GM21390 (cell line): ENCODE measurements at regions not wholly inside any gene's neighbourhood (a gene's known extent, or its start where the extent isn't known, plus 50 kb on each side); places are given as distances from the start of the nearest gene placed in this dataset.

Source experiments
- ATAC-seq: cut with Tn5 transposase; IDR thresholded peaks from one replicate; pipeline ENCODE4 v1.9.1; 2021; ENCODE audit not compliant: unreplicated experiment

DNA sequence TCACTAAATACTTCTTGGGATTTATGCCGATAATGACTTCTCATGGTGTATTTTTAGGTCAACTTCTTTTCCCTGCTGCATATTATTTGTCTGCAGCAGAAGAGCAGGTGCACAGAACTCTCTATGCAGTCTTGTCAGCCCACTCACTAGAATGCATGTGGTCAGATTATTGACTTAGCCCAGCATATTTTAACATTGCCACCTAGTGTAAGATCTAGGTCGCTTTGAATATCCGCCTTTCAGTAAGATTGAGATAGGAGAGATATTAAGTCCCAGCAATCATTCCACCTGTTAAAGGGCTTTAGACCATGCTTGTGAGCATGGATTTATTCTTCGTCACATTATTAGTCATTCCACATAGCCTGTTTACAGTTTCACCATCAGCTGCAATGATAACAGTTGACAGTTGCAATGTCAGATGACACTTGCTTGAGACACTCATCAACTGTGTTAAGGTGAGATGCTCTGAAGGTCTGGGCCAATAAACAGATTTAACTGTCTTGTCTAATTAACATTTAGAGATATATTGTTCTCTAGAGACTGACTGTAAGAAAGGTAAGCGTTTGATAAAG, 491.7 kb downstream of the ARL4A start:
- ATAC-seq: no peak

DNA sequence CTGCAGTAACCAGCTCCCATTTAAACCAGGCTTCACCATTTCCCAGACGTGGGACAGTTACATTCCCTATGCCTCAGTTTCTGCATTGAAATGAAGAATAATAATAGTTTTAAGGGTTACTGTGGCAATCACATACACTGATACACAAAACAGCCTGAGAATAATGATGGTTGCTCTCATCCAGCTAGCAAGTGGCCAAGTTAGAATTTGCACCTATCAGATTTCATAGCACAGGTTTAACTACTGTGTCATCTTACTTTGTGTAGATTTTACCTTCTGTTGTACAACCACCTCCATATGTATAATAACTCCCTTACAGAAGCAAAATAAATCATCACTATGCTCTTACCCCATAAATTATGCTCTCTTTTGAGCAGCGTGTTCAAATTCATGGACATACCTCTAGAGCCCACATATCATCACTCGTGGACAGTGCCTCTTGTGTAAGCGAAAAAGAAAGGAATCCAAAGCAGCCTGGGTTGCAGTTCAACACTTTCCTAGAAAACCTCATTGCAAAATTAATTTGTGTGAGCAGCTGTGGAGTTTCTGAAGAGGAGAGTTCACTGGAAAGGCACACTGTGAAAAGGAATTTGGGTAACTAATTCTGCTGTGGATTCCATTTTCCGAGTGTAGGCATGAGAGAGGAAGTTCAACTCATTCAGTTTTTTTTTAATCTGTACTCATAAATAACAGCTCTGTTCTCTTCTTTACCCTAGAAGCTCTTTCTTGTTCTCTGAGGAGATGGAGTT, 492.5 kb downstream of the ARL4A start:
- no peak for ATAC-seq

- no peak for ATAC-seq
These were observed 493.8 kb downstream of the ARL4A start for GRCh38 chr7:13181216-13181615.

GRCh38 chr7:13185139-13185538, 497.7 kb downstream of the ARL4A start:
- ATAC-seq: no peak

DNA sequence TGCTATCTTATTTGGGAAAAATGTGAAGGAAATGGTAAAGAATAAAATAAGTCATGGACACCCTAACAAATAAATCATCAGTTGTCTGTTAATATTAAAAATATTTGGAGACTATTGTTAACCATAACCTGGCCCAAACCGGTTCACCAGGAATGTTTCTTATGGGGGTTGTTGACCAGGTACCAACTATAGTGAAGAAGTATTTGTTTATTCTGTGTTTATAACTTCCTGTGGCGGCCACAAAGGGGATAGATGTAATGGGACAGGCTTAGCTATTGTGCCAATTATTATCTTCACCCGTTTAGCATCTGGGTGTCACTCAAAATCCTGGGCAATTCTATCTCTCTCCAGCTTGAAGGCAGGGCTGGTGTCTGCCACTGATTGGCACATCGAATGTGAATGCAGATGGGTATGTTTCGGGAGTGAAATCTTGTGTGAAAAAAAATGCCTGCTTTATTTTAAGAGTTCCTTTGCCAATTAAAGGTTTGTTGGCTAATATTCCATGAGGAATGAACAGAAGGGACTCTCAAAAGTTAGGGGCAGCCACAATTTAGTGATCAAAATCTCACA, 500.9 kb downstream of the ARL4A start:
- ATAC-seq: no peak

GRCh38 chr7:13188922-13189321, 501.5 kb downstream of the ARL4A start:
- no peak for ATAC-seq

DNA sequence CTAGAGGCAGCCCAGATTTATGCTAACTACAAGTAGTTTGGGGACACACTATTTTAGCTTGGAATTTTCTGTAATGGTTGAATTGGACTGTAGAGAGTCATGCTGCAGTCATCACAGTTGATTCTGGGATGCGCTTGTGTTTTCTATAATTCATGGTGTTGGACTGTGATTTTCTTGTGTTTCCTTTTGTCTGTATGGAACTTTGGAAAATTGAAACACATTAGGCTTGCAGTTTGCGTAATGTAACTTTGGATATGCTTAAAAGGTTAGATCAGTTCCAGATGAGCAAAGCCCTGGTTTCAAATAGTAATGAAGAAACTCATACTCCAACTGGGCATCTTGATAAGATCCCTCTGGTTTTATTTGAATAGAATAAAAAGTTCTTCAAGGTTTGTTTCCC, 502.2 kb downstream of the ARL4A start:
- no peak for ATAC-seq

DNA sequence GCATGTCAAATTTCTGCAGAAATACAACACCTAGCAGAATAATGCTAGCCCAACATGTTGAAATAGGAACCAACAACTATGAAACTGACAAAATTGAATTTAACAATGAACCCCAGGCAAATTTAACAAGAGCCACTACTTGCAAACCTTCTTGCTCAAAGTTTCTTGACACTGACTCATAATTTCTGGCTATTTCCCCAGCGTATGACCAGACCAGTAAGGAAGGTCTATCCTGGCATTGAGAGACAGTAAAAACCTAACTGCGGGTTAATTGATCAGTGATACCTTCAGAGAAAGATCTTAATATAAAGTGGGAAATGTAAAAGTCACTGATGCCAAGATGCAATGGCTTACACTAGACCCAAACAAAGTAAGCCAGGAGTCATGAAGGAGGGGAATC, 510.1 kb downstream of the ARL4A start:
- no peak for ATAC-seq

GRCh38 chr7:13198036-13198435, 510.6 kb downstream of the ARL4A start:
- no peak for ATAC-seq

GRCh38 chr7:13198727-13199126, 511.3 kb downstream of the ARL4A start:
- ATAC-seq: no peak

DNA sequence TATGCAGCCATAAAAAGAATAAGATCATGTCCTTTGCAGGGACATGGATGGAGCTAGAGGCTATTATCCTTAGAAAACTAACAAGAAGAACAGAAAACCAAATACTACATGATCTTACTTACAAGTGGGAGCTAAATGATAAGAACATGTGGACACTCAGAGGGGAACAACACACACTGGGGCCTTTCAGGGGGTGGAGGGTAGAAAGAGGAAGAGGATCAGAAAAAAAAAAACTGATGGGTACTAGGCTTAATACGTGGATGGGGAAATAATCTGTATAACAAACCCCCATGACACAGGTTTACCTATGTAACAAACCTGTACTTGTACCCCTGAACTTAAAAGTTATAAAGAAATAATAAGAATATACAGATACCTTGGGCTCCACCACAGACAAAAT, 514.2 kb downstream of the ARL4A start:
- ATAC-seq: no peak

- no peak for ATAC-seq
These were observed 530.3 kb downstream of the ARL4A start for GRCh38 chr7:13217768-13218167.

DNA sequence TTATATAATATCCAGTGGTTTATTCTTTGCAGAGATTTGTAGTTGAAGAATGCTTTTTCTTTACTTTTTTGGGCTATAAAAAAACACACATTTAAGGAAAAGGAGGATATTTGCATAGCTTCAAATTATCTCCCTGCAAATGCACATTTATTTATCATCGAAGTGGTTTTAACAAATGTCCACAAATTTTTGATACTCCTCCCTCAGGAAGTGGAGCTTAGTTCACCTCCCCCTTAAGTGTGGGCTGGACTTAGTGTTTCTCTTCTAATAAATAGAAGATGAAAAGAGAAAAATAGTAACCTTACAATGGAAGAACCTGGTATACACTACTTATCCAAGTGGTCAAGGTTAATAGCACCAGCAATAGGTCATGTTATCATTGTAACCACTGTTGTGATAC, 537.6 kb downstream of the ARL4A start:
- ATAC-seq: no peak

DNA sequence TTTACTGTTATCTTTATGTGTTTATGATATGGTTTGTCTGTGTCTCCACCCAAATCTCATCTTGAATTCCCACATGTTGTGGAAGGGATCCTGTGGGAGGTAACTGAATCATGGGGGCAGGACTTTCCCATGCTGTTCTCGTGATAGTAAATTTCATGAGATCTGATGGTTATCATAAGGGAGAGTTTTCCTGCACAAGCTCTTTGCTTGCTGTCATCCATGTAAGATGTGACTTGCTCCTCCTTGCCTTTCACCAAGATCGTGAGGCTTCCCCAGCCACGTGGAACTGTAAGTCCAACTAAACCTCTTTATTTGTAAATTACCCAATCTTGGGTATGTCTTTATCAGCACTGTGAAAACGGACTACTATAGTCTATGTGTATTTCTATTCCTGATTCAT, 539.0 kb downstream of the ARL4A start:
- ATAC-seq: no peak

- no peak for ATAC-seq
These were observed 543.8 kb downstream of the ARL4A start for GRCh38 chr7:13231216-13231615.

DNA sequence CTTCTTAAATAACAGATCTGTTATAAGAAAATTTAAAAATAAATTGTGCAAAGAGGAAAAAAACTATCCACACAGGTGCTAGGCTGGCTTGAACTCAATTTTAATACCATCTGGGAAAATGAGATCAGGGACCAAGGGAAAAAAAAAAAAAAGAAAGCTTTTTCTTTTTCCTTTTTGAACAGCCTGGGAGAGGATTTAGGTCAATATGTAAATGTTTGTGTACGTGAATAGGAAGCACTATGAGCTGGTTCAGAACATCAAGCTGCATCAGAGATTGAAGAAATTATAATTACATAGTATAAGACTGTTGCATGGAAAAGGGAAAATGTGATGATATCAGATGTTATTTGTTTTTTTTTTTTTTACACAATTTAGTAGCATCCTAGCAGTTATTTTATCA, 548.0 kb downstream of the ARL4A start:
- no peak for ATAC-seq

DNA sequence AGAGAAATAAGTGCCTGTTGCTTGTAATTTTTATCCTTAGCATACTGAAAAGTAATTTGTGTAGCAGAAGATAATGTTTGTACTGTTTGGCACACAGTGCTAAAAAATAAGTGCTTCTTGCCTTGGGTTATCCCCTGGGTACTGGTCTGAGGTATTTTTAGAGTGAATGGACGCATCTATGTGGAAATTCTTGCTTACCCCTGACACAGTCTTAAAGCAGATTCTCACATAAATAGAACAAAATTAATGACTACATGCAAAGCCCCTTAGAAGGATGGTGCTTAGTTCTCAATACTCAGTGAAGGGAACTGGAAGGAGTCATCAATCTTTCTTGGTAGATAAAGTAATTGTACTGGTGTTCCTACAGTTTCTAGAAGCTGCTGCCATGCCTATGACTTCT, 548.6 kb downstream of the ARL4A start:
- no peak for ATAC-seq

GRCh38 chr7:13240349-13240748, 552.9 kb downstream of the ARL4A start:
- ATAC-seq: no peak

DNA sequence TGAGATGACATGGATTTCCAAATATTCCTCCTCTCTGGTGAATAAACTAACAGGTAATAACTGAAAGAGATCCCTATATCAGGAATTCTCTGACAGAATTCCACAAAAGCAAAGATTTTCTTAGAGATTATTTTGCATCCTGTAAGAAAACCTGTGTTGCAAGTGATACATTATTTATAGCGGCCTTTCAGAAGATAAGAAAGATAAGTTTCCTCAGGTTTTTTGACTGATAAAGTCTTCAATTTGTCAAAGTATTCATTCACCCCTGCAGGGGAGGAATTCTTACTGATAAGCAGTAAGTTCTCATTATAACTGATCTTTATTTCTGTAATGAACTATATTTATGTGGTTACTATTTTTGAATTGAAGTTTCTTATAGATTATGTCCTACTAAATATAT, 554.0 kb downstream of the ARL4A start:
- ATAC-seq: no peak

GRCh38 chr7:13257661-13258060, 570.2 kb downstream of the ARL4A start:
- no peak for ATAC-seq

- ATAC-seq: no peak
These were observed 571.0 kb downstream of the ARL4A start for GRCh38 chr7:13258386-13258785.

DNA sequence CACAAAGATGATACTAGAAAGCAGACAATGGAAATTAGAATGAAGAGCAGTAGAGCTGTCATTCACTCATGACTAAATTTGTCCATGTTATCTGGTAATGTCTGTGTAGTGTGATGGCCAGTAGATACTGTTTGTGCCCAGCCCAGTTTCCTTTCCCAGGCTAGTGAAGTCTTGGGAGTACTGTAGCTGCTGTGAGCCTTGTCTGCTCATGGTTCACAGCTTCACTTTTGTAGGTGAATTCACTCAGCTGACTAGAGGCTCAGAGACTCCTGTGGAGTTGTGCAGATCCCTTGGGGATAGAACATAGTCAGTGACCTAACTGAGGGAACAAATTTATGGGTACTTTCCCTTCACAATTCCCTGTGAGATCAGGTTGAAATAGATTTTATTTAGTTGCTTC, 572.5 kb downstream of the ARL4A start:
- no peak for ATAC-seq
